Urinary bladder (tissue), 3 donors: ENCODE measurements at regions not wholly inside any gene's neighbourhood (a gene's known extent, or its start where the extent isn't known, plus 50 kb on each side); places are given as distances from the start of the nearest gene placed in this dataset.

Source experiments
- DNase-seq: peaks from one replicate; pipeline ENCODE4 v3.0.0-alpha.2; 2015; ENCODE audit errors: extremely low spot score
- H3K27ac ChIP-seq: one replicate; pipeline ENCODE4 v1.5.1; 2013; ENCODE audit warnings: low read depth, mild to moderate bottlenecking, moderate library complexity
- H3K36me3 ChIP-seq: one replicate; pipeline ENCODE4 v1.6.1; 2013; ENCODE audit warnings: mild to moderate bottlenecking, moderate library complexity; ENCODE audit not compliant: insufficient read depth
- H3K4me1 ChIP-seq: one replicate; pipeline ENCODE4 v1.6.1; 2013; ENCODE audit warnings: mild to moderate bottlenecking, moderate library complexity; ENCODE audit not compliant: insufficient read depth
- H3K4me3 ChIP-seq: one replicate; pipeline ENCODE4 v1.5.1; 2013; ENCODE audit warnings: low read depth, low read length
- WGBS: extraction: QIAGEN DNeasy Blood & Tissue Kit; methylation state at CpG from one replicate; pipeline ENCODE4 v1.1.7; 2013; 5-methylcytosine and 5-hydroxymethylcytosine counted together
- donor health status: healthy with polysubstance abuse.
- donor health status: healthy.

GRCh38 chr6:105568751-105569150 is 165.9 kb upstream of the PREP start:
- 41% methylated on average over 1 of the region's 1 CpG for WGBS
- DNase-seq, result no peak
- no peaks in the 10 kb centered on the region for H3K4me1 ChIP-seq
- no peak overlapping the region for H3K4me3 ChIP-seq
- no peaks in the 10 kb centered on the region for H3K36me3 ChIP-seq
- no peak overlapping the region for H3K27ac ChIP-seq

GRCh38 chr6:105568142-105568541 is 165.3 kb upstream of the PREP start:
- no peak overlapping the region for H3K27ac ChIP-seq
- no peaks in the 10 kb centered on the region for H3K36me3 ChIP-seq
- H3K4me3 ChIP-seq, result no peak overlapping the region
- no peak for DNase-seq
- no peaks in the 10 kb centered on the region for H3K4me1 ChIP-seq
- 73% methylated on average over 2 of the region's 2 CpGs for WGBS

DNA sequence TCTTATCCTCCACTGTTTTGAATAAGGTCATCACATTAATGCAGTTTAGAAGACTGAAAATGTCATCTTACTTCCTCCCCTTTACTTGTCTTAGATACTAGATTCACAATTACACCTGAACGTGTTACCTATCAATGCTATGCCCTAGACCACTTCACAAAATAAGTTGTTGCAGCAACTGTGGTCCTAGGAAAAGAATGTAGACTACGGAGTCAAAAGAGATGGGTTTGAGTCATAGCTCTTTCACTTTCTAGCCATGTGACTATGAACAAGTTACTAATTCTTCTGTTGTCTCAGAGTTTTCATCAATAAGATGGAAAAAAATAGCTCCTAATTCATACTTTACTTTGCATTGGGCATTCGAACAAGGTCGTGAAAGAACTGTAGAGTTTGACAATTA is 164.3 kb upstream of the PREP start:
- H3K4me1 ChIP-seq, result no peaks in the 10 kb centered on the region
- no peak overlapping the region for H3K4me3 ChIP-seq
- WGBS, result 90% methylated on average over 4 of the region's 4 CpGs
- no peaks in the 10 kb centered on the region for H3K36me3 ChIP-seq
- H3K27ac ChIP-seq, result no peak overlapping the region
- no peak for DNase-seq

GRCh38 chr6:105566503-105566902 is 163.6 kb upstream of the PREP start:
- Histone ChIP-seq H3K36me3 (no peaks in the 10 kb centered on the region), H3K27ac (no peak overlapping the region), H3K4me3 (no peak overlapping the region), H3K4me1 (no peaks in the 10 kb centered on the region)
- 86% methylated on average over 6 of the region's 6 CpGs for WGBS
- no peak for DNase-seq

- DNase-seq, result no peak
- Histone ChIP-seq H3K4me3 (no peak overlapping the region), H3K36me3 (no peaks in the 10 kb centered on the region), H3K4me1 (no peaks in the 10 kb centered on the region), H3K27ac (no peak overlapping the region)
- WGBS, result 94% methylated on average over 6 of the region's 6 CpGs
Measured at GRCh38 chr6:105564121-105564902, 161.4 kb upstream of the PREP start.

DNA sequence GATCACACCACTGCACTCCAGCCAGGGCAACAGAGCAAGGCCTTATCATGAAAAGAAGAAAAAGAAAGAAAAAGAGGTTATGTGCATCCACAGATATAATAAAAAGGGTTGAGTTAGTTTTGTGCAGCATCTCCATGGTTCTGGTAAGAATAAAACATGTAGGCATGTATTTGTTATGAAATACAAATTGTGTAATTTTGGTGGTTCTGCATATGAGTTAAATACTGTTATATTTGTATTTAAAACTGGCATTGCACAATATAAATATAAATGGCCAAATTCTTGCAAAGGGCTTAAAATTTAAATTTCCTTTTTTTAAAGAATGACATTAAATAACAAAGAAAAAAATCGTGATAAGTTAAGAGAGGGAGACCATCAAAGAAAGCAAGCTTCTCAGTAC is 159.1 kb upstream of the PREP start:
- Histone ChIP-seq H3K4me3 (no peak overlapping the region), H3K4me1 (no peaks in the 10 kb centered on the region), H3K36me3 (no peaks in the 10 kb centered on the region), H3K27ac (no peak overlapping the region)
- no peak for DNase-seq
- WGBS, result 80% methylated on average over 1 of the region's 1 CpG

GRCh38 chr6:105561486-105561885 is 158.6 kb upstream of the PREP start:
- no peak overlapping the region for H3K4me3 ChIP-seq
- DNase-seq, result no peak
- no peaks in the 10 kb centered on the region for H3K36me3 ChIP-seq
- H3K4me1 ChIP-seq, result no peaks in the 10 kb centered on the region
- H3K27ac ChIP-seq, result no peak overlapping the region

- no peak overlapping the region for H3K27ac ChIP-seq
- WGBS, result 90% methylated on average over 2 of the region's 2 CpGs
- no peaks in the 10 kb centered on the region for H3K36me3 ChIP-seq
- no peak for DNase-seq
- H3K4me3 ChIP-seq, result no peak overlapping the region
- H3K4me1 ChIP-seq, result no peaks in the 10 kb centered on the region
Measured at GRCh38 chr6:105560611-105561066, 157.8 kb upstream of the PREP start.

DNA sequence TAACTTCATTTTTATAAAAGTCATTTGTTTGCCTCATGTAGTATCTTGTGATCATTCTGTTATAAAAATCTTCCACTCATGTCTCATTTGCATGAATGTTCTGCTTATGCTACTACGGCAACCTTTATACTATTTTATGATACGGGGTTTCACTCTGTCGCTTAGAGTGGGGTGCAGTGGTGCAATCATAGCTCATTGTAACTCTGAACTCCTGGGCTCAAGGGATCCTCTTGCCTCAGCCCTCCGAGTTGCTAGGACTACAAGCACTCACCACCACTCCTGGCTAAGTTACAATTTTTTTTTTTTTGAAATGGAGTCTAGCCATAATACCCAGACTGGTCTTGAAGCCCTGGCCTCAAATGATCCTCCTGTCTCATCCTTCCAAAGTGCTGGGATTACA is 154.4 kb upstream of the PREP start:
- Histone ChIP-seq H3K36me3 (no peaks in the 10 kb centered on the region), H3K4me1 (no peaks in the 10 kb centered on the region), H3K4me3 (no peak overlapping the region), H3K27ac (no peak overlapping the region)
- no peak for DNase-seq
- WGBS, result 93% methylated on average over 4 of the region's 4 CpGs

DNA sequence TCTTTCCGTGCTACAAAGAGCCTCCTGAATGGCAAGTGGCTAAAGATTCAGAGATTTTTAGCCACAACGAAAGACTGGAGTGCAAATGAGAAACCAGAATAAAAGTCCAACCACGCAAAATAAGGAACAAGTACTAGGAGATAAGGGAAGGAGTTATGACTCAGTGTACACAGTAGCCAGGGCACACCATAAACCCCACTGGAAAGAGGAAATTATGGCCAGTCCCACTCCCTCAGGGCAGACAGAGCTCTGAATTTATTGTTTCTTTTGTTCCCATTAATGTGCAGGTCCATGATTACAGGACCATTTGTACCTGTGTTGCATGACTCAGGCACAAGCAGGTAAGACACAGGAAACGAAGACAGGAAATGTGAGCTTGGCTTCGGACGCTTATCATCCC is 150.3 kb upstream of the PREP start:
- no peak for DNase-seq
- Histone ChIP-seq H3K27ac (no peak overlapping the region), H3K4me3 (no peak overlapping the region), H3K36me3 (no peaks in the 10 kb centered on the region), H3K4me1 (no peaks in the 10 kb centered on the region)
- 80% methylated on average over 6 of the region's 6 CpGs for WGBS

DNA sequence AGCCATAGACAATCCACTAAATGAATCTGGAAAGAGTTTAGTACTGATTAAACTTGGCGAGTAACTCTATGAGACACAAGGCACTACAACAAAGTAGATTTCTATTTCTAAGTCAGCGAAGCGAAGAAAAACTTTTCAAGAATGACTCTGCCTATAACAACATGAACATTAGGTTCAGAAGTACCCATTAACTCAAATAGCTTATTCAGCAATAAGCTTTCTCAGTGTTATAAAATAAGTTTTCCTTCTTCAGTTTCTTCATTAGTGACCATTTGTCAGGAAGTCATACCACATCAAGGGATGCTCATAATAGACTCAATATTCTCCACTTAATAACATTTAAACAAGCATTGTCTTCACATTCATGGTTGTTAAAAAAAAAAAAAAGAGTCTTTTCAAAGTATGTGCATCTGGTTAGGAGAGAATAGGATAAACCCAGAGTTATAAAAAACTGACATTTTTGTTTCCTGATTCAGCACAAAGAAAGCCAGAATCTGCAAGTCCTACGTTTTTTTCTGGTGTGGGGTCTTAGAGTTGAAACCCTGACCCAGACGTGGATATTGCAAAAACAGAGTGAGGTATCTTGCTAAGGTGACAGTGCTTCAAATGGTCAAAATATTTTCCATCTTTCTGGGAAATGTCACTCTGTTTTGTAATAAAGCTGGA is 148.2 kb upstream of the PREP start:
- DNase-seq, result no peak
- no peaks in the 10 kb centered on the region for H3K36me3 ChIP-seq
- 78% methylated on average over 5 of the region's 5 CpGs for WGBS
- no peak overlapping the region for H3K27ac ChIP-seq
- H3K4me1 ChIP-seq, result no peaks in the 10 kb centered on the region
- no peak overlapping the region for H3K4me3 ChIP-seq

GRCh38 chr6:105546754-105547153 is 143.9 kb upstream of the PREP start:
- H3K4me3 ChIP-seq, result no peak overlapping the region
- no peak for DNase-seq
- H3K27ac ChIP-seq, result no peak overlapping the region
- no peaks in the 10 kb centered on the region for H3K4me1 ChIP-seq
- no peaks in the 10 kb centered on the region for H3K36me3 ChIP-seq
- 58% methylated on average over 2 of the region's 2 CpGs for WGBS

DNA sequence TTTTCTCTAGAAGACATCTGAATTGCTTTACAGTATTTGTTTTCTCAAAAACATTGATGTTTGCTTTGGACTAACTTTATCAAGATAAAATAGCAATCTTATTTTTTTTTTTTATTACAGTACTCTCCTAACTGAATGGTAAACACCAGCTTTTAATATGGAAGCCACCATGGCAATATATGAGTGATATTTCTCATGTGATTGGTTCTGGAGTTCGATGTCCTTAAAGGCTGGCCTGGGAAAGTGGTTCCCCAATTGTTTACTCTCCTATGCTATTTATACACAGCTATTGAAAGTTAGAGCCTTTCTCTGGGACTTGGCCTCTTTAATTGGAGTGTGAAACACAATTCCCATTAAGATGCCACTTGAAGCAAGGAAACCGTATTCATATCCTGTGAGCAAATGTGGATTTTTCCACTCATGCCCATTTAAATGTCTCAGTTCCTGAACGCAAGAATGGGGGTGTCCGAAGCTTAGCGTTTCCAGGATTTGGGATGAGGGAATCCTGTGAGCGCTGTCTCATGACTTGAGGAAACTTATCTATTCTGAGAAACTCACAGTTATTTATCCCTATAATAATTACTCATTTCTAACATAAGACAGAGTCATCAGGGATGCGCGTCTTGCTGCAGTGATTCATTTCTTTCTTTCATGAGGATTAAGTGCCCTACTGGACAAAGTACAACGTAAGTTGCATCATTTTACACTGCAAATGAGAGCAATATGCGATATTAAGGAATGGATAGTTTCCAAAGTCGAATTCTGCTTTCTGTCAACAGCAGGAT is 143.3 kb upstream of the PREP start:
- H3K4me1 ChIP-seq, result no peaks in the 10 kb centered on the region

More for the DNA sequence above, 143.3 kb upstream of the PREP start:
- whole genome bisulfite sequencing, result 63% methylated on average over 11 of the region's 11 CpGs
- Histone ChIP-seq H3K4me3 (no peak overlapping the region), H3K27ac (no peak overlapping the region), H3K36me3 (no peaks in the 10 kb centered on the region)
- no peak for DNase-seq
